GM18505 (cell line): ENCODE measurements at regions not wholly inside any gene's neighbourhood (a gene's known extent, or its start where the extent isn't known, plus 50 kb on each side); places are given as distances from the start of the nearest gene placed in this dataset.

Source experiments
- ATAC-seq: cut with Tn5 transposase; IDR thresholded peaks from one replicate; pipeline ENCODE4 v1.9.1; 2021; ENCODE audit not compliant: unreplicated experiment
- POLR2A ChIP-seq: IDR thresholded peaks from 4 replicates; pipeline ENCODE4 v1.6.1; 2011; ENCODE audit warnings: borderline replicate concordance; ENCODE audit not compliant: insufficient read depth, insufficient read length; ENCODE audit errors: extremely low read depth

DNA sequence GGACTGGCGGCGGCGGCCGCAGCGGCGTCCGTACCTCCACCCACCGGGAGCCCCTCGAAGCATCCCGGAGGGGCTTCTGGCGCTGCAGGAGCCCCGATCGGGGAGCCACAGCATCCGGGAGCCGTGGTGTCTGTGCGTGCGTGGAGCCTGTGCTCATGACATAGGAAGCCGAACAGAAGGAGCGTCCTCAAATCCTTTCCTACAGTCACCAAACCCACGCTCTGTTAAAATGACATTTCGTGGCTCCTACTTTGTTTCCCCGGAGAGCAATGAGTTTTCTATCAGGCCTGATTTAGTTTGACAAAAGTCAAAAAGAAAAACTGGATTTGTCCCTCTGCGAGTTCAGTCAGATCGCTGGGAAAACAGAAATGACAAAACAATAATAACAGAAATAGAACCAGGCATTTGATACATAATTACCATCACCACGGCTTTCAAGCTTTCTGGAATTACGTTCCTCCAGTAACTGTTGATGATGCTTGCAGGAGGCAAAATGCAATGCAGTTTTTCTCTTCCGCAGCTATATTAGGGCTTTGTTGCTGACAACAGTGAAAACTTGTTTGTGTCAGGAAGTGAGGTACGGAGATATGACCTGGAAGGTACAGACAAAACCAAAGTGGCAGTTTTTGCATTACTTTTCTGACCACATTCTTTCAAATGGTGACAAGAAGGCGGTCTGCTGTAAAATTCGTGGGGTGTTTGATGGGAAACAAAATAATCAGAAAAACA lies 219.3 kb upstream of the MKLN1 start:
- no peak for ATAC-seq
- TF ChIP-seq POLR2A = peak; percentile 15

DNA sequence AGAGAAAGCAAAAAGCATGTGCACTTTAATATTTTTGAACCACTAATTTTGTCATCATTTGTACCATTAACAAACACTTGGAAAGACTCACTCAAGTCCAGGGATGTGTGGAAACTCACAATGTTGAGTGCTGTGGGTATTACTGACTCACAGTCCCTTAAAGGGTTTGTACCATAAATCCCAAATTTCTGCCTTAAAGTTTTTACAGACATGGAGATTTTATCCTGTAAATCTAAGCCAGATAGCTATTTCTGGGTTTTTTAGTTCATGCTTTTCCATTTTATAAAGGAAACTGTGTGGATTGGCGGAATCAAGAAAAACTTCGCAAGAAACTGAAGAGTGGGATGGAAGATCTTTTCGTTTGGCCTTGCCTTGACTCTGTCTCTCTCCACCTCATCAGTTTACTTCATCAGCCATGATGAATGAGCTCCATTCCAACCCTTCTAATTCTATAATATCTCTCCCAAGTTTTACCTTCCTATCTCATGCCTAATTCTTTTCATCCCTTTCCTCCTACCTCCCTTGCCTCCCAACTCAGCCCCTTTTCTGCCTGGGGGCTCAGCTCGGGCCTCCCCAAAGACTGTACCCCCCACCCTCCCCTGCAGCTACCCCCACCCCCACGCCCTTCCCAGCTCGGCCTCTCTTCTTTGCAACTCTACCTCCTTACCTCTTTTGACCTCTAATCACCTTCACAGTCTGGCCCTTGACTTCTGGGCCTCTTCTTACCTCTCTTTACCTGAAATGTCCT lies 218.5 kb upstream of the MKLN1 start:
- no peak for ATAC-seq
- TF ChIP-seq POLR2A = no peak

DNA sequence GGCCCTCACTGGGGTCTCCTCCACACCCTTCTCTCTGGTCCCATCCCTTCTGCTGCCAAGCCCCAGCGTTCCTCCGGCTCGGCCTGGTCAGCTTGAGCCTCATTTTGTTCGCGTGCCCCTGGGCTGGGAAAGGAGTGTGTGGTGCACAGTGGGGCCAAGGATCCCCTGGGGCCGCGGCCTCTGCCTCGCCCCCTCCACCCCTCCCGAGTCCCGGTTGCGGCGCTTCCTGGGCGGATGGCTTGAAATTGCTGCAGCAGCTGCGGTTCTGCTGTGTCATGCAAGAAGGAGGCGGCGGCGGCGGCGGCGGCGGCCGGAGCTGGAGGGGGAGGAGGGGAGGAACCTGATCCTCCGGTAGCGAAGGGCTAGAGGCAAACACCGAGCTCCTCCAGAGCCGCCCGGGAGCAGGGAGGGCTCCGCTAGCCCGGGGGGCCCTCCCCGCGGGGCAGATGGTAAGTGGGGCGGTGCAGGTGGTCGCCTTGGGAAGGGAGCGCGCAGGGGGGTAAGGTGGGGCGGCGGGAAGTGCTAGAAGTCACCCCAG lies 217.8 kb upstream of the MKLN1 start:
- TF ChIP-seq POLR2A = peak; percentile 60
- peak; percentile 25 for ATAC-seq

DNA sequence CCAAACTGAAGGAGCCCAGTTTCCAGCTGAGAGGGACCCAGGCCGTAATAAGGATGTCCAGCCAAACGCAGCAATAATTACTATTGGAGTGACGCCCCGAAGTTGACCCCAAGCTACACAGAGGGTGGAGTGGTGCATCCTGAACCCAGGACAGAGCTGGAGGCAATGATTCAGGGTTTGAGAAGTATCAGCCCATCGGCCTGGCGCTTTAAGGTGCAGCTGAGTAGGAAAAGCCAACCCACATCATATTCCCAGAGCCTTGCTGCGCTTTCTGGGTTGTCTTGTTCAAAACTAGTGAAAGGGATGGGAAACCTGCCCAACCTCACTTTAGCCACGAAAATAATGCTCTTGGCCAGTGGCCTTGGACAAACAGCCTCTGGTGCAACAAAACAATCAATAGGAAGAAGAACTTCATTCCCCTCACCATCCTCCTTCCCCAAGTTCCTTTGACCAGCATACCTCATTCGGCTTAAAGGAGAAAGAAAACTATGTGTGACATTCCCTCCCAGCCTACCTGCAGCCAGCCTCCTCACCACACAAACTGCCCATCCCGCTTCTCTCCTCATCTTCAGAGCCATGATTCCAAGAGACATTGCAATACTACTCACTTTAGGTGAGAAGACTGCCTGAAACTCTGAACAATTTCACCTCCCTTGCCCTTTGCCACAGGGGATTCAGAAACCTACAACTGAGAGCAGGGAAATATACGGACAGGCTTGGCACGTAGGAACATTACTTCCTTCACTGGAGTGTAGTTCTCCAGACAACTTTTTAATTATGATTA lies 217.2 kb upstream of the MKLN1 start:
- no peak for ATAC-seq
- TF ChIP-seq POLR2A = no peak

DNA sequence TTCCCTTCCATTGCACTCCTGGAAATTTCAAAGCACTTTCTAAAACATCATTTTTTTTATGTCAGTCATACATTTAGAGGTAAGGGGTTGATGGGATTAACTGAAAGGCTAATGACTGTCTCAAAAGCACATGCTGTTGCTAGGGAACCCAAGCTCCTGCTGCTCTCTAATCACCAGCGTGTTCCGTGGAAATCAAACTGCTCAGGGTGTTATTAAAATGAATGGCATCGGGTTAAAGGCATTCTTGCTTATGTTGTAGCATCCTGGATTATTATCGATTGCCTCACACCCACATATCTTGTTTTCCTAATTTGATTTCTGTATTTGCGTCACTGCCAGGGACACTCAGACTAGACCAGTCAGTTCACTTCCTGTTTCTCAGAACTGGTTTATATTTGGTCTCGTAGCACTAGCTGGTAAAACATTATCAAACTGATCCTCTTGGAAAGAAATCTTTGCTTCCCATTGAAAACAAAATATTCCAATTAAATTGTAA lies 216.5 kb upstream of the MKLN1 start:
- no peak for ATAC-seq
- no peak for TF ChIP-seq POLR2A

DNA sequence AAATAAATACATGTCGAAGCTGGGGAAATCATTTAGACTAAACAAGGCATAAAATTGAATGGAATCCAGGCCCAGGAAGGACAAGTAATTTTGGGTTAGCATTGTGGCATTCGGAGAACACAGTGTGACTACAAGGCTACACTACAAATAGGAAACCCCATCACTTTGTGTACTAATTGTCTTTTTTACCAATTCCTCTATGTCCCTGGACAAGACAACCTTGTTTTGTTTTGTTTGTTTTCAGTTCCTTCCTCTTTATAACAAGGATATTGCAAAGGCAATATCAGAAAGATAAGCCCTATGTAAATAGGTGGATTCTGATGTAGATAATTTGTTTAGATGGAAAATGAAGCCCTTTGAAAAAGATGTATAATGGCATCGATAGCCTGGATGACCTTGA lies 215.9 kb upstream of the MKLN1 start:
- ATAC-seq = no peak
- TF ChIP-seq POLR2A = no peak

DNA sequence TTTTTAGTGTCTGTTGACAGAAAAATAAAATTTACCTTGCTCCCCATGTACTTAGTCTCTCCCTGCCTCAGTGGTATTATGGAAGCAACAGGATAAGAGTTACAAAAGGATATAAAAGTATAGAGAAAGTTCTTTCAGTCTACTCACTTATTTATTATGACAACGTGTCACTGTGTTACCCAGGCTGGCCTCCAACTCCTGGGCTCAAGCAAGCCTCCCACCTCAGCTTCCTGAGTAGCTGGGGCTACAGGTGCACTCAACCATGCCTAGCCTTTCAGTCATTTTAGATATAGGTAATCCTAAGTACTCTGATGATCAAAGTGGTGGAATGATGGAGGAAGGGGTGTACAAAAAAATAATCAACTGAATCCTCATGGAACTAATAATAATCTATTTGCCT lies 215.2 kb upstream of the MKLN1 start:
- ATAC-seq = no peak
- no peak for TF ChIP-seq POLR2A

DNA sequence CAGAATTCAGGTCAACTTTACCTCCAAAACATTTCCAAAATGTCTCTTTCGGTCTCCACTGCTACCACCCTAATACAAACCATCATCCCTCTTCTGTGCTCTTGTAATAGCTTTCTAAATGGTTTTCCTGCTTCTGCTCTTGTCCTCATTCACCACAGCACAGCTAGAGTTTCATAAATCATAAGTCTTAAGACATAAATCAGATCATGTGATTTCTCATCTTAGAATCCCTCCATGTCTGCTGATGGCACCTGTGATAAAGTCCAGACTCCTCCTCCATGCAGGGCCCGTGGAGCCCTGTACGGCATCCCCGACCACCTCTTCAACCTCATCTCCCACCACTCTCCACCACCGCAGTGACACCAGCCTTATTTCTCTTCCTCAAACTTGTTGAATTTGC lies 212.3 kb upstream of the MKLN1 start:
- ATAC-seq = no peak
- TF ChIP-seq POLR2A = no peak

DNA sequence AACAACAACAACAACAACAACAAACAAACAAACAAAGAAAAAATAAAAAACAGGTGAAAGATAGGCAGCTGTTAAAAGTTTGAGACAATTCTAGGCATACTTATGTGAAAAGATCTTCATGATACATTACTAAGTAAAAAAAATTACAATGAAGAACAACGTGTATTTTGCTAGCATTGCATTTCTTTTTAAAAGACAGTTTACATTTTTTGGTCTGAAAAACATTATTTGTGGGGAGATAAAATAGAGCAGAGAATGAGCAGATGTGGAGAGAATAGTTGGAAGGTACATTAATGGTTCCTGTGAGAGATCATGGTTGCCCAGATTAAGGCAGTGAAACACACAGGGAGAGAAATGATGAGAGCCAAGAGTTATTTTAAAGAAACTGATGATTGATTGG lies 210.2 kb upstream of the MKLN1 start:
- ATAC-seq = no peak
- no peak for TF ChIP-seq POLR2A

DNA sequence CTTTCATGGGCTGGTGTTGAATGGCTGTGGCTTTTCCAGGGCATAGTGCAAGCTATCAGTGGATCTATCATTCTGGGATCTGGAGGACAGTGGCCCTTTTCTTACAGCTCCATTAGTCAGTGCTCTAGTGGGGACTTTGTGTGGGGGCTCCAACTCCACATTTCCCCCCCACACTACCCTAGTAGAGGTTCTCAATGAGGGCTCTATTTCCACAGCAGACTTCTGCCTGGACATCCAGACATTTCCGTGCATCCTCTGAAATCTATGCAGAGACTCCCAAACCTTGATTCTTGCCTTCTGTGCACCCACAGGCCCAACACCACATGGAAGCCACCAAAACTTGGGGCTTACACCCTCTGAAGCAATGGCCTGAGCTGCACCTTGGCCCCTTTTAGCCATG lies 208.3 kb upstream of the MKLN1 start:
- no peak for TF ChIP-seq POLR2A

DNA sequence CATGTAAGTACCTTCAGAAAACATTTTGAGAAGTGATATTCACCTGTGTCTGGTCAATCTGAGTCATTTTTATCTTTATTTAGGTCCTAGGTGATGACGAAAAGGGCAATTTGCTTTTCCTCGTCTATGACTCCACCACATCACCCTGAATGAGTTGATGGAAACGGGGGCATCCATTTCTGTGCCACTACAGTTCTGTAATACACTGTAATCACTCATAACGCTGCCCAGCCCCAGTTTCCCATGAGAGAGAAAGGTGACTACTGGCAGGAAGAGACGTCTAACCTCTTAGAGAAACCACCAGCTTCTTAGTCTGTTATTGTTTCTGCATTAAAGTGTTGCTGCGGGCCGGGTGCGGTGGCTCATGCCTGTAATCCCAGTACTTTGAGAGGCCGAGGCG lies 205.3 kb upstream of the MKLN1 start:
- no peak for TF ChIP-seq POLR2A
- no peak for ATAC-seq

More for the DNA sequence above, 208.3 kb upstream of the MKLN1 start:
- no peak for ATAC-seq

DNA sequence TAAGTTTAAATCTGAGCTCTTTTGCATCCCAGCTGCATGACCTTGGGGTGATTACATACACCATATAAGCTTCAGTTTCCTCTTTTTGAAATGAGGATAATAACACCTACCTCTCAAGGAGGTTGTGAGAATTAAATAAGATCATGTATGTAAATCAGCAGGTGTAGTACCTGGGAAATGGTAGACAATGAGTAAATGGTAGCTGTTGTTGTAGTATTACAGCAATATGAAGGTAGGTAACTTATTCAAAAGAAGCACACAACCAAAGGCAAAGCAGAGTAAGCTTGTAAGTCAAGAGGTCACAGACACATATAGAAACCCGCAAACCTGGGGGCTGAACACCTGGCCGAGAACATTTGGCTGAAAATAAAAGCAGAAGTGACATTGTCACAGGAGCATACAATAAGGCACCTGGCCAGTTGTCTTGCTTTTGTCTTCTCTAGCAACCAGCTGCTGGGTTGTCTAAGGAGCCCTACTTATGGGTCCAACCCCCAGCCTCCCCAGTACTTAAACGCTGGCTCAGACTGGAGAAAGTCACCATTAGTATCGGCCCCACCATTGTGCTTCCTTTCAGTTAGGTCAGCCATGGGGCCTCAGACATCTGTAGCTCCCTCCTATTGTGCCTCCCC lies 203.6 kb upstream of the MKLN1 start:
- peak; percentile 87 for ATAC-seq
- TF ChIP-seq POLR2A = peak; percentile 45

DNA sequence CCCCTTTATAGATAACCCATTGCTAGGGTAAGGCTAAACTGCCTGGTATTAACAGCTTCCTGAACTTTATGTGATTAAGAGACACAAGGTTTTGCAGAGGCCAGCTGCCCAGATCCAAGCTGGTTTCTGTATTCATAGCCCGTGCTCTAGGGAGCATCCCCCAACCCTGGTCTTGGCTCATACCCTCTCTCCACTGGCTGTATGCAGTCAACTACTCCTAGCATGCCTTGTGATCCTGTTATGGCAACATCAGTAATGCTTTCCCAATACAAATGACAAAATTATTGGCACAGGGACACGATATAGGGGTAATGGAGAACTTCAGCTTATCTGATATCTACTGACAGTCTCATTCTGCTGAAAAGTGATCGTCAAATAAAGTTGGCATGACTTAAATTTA lies 202.8 kb upstream of the MKLN1 start:
- no peak for TF ChIP-seq POLR2A
- no peak for ATAC-seq
